Fibroblast of skin of left quadriceps (primary cell): ENCODE measurements at regions not wholly inside any gene's neighbourhood (a gene's known extent, or its start where the extent isn't known, plus 50 kb on each side); places are given as distances from the start of the nearest gene placed in this dataset.
A peak's percentile ranks its signal among the peaks of the same experiment; 100 is the strongest.
"Not testable (repeated sequence)": the region's sequence is repeated elsewhere in the genome, so short reads cannot be mapped to it uniquely, and the experiment has no call there.

Experiments used
- DNase-seq, 2 experiments: peaks; one replicate each; pipeline ENCODE4 v3.0.0-alpha.2; 2013; ENCODE audit warnings: low read depth in 2 of 2

GRCh38 chr4:112775801-112776200 is 138.9 kb downstream of the LARP7 start:
- DNase-seq, result no peak

GRCh38 chr4:112776535-112776934 is 139.6 kb downstream of the LARP7 start:
- no peak for DNase-seq

- no peak for DNase-seq
These were observed 141.6 kb downstream of the LARP7 start for GRCh38 chr4:112778520-112778919.

- no peak for DNase-seq
These were observed 156.1 kb downstream of the LARP7 start for GRCh38 chr4:112793033-112793432.

GRCh38 chr4:112800001-112800400 is 163.1 kb downstream of the LARP7 start:
- no peak for DNase-seq

- no peak for DNase-seq
These were observed 164.4 kb downstream of the LARP7 start for GRCh38 chr4:112801341-112801740.

GRCh38 chr4:112802780-112803179 is 165.8 kb downstream of the LARP7 start:
- no peak for DNase-seq

GRCh38 chr4:112807083-112807482 is 170.1 kb downstream of the LARP7 start:
- no peak for DNase-seq

- DNase-seq, result no peak
These were observed 171.1 kb downstream of the LARP7 start for GRCh38 chr4:112808001-112808400.

GRCh38 chr4:112813790-112814189 is 176.8 kb downstream of the LARP7 start:
- DNase-seq, result peak; percentile 17 to 22

- DNase-seq, result peak; percentile 78 to 81
These were observed 181.1 kb downstream of the LARP7 start for GRCh38 chr4:112817933-112818593.

GRCh38 chr4:112818594-112818965 is 181.6 kb downstream of the LARP7 start:
- DNase-seq, result no peak

GRCh38 chr4:112819729-112820128 is 182.8 kb downstream of the LARP7 start:
- no peak for DNase-seq

GRCh38 chr4:112823156-112823555 is 186.2 kb downstream of the LARP7 start:
- DNase-seq, result no peak

GRCh38 chr4:112823606-112824005 is 186.7 kb downstream of the LARP7 start:
- DNase-seq, result no peak

GRCh38 chr4:112830753-112831386 is 193.9 kb downstream of the LARP7 start:
- DNase-seq, result no peak

- no peak for DNase-seq
These were observed 195.6 kb downstream of the LARP7 start for GRCh38 chr4:112832493-112832892.

- DNase-seq, result no peak
These were observed 200.0 kb downstream of the LARP7 start for GRCh38 chr4:112836895-112837294.

GRCh38 chr4:112838015-112838414 is 201.1 kb downstream of the LARP7 start:
- DNase-seq, result not testable (repeated sequence)

- DNase-seq, result no peak
These were observed 203.1 kb downstream of the LARP7 start for GRCh38 chr4:112840061-112840460.

GRCh38 chr4:112840619-112841018 is 203.7 kb downstream of the LARP7 start:
- no peak for DNase-seq

- no peak for DNase-seq
These were observed 205.6 kb downstream of the LARP7 start for GRCh38 chr4:112842513-112842912.

- no peak for DNase-seq
These were observed 204.1 kb upstream of the ANK2 start for GRCh38 chr4:112845386-112845785.

- no peak for DNase-seq
These were observed 202.4 kb upstream of the ANK2 start for GRCh38 chr4:112847045-112847444.
